ENCODE measurements at regions not wholly inside any gene's neighbourhood (a gene's known extent, or its start where the extent isn't known, plus 50 kb on each side); places are given as distances from the start of the nearest gene placed in this dataset.

- TF ChIP-seq, protein P1, sequence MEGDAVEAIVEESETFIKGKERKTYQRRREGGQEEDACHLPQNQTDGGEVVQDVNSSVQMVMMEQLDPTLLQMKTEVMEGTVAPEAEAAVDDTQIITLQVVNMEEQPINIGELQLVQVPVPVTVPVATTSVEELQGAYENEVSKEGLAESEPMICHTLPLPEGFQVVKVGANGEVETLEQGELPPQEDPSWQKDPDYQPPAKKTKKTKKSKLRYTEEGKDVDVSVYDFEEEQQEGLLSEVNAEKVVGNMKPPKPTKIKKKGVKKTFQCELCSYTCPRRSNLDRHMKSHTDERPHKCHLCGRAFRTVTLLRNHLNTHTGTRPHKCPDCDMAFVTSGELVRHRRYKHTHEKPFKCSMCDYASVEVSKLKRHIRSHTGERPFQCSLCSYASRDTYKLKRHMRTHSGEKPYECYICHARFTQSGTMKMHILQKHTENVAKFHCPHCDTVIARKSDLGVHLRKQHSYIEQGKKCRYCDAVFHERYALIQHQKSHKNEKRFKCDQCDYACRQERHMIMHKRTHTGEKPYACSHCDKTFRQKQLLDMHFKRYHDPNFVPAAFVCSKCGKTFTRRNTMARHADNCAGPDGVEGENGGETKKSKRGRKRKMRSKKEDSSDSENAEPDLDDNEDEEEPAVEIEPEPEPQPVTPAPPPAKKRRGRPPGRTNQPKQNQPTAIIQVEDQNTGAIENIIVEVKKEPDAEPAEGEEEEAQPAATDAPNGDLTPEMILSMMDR (conservative IDR thresholded peaks at IDR 0.05; ENCODE audit: low read depth, low read length): no peak
- no peak for TF ChIP-seq EZH2 (IDR thresholded peaks at IDR 0.05; ENCODE audit: low read length, unreplicated experiment)
Measured at GRCh38 chr11:97000481-97000880, 610.7 kb downstream of the JRKL start.
